MCF 10A (cell line): ENCODE measurements at regions not wholly inside any gene's neighbourhood (a gene's known extent, or its start where the extent isn't known, plus 50 kb on each side); places are given as distances from the start of the nearest gene placed in this dataset.

Experiments used
- BruUV-seq: library from RNA; stranded (reverse); fragments of 400-500 nt; replicated peaks from 2 replicates; lab custom pipeline; 2021; lab: Mats Ljungman, UMichigan
- CTCF ChIA-PET: fragments of 300-600 bp; sonication (Branson Sonifier 250); formaldehyde crosslinking; extraction: SDS; loops from one replicate; lab custom pipeline; 2021; ENCODE audit warnings: antibody characterized with exemption, inconsistent platforms; lab: Yijun Ruan, JAX
- POLR2A ChIA-PET: fragments of 300-600, 350-650 bp; sonication (Branson Sonifier 250); formaldehyde crosslinking; extraction: SDS; loops from one replicate; lab custom pipeline; 2020; ENCODE audit warnings: antibody characterized with exemption, inconsistent platforms; lab: Yijun Ruan, JAX
- DNase-seq: peaks from one replicate; pipeline ENCODE4 v3.0.0-alpha.2; 2018; ENCODE audit not compliant: unreplicated experiment
- H3K27ac Mint-ChIP-seq: one replicate; pipeline ENCODE4 v1.8.0; 2022; ENCODE audit warnings: mild to moderate bottlenecking, low read depth, mixed read lengths; ENCODE audit not compliant: unreplicated experiment
- H3K27me3 Mint-ChIP-seq: one replicate; pipeline ENCODE4 v1.8.0; 2022; ENCODE audit warnings: mixed read lengths; ENCODE audit not compliant: insufficient read depth, unreplicated experiment
- H3K36me3 Mint-ChIP-seq: one replicate; pipeline ENCODE4 v1.8.0; 2022; ENCODE audit warnings: mild to moderate bottlenecking, moderate library complexity, mixed read lengths; ENCODE audit not compliant: insufficient read depth, unreplicated experiment
- H3K4me1 Mint-ChIP-seq: one replicate; pipeline ENCODE4 v1.8.0; 2022; ENCODE audit warnings: mixed read lengths; ENCODE audit not compliant: insufficient read depth, unreplicated experiment
- H3K4me3 Mint-ChIP-seq: one replicate; pipeline ENCODE4 v1.8.0; 2022; ENCODE audit warnings: mild to moderate bottlenecking, moderate library complexity, mixed read lengths; ENCODE audit not compliant: unreplicated experiment
- H3K9me3 Mint-ChIP-seq: one replicate; pipeline ENCODE4 v1.8.0; 2022; ENCODE audit warnings: mixed read lengths; ENCODE audit not compliant: unreplicated experiment
- CTCF ChIP-seq: fragments of 200-600 bp; IDR thresholded peaks from one replicate; pipeline ENCODE4 v1.8.0; 2022; ENCODE audit warnings: antibody characterized with exemption, mild to moderate bottlenecking; ENCODE audit not compliant: unreplicated experiment
- intact Hi-C: fragments of 100-400 bp; cut with micrococcal nuclease; formaldehyde crosslinking; loops from 2 replicates; pipeline ENCODE4 v1.14.1; 2022

- intact Hi-C loops, result no loop called here
- no peak for TF ChIP-seq CTCF
- no peaks in the 10 kb centered on the region for H3K36me3 Mint-ChIP-seq
- no peaks in the 10 kb centered on the region for H3K27me3 Mint-ChIP-seq
- DNase-seq, result no peak
- ChIA-PET POLR2A (interaction anchor here (0.7 kb wide), 1 partner anchor 14 kb away, joined by 3 read pairs; no protein-coding TSS in a partner anchor), CTCF (interaction anchor here (1.2 kb wide), 1 partner anchor 19 kb away, joined by 3 read pairs; no protein-coding TSS in a partner anchor)
- H3K4me3 Mint-ChIP-seq, result no peak overlapping the region
- no peak overlapping the region for H3K27ac Mint-ChIP-seq
- peaks cover 1% of the 10 kb centered on the region for H3K4me1 Mint-ChIP-seq
- no TSS peak for BruUV-seq
- no peaks in the 10 kb centered on the region for H3K9me3 Mint-ChIP-seq
These were observed 92.3 kb downstream of the C1D start for GRCh38 chr2:67970542-67970941.

- Mint-ChIP-seq H3K36me3 (no peaks in the 10 kb centered on the region), H3K4me1 (no peaks in the 10 kb centered on the region), H3K4me3 (no peak overlapping the region), H3K27me3 (no peaks in the 10 kb centered on the region), H3K9me3 (no peaks in the 10 kb centered on the region), H3K27ac (no peak overlapping the region)
- TF ChIP-seq CTCF, result no peak
- ChIA-PET CTCF (interaction anchor here (1.3 kb wide), 1 partner anchor 11 kb away, joined by 3 read pairs; no protein-coding TSS in a partner anchor), POLR2A (interaction anchor here (0.6 to 1.2 kb wide), 4 partner anchors 8 to 24 kb away, joined by 3 to 6 read pairs (median 4); no protein-coding TSS in a partner anchor)
- intact Hi-C loops, result no loop called here
- no TSS peak for BruUV-seq
- no peak for DNase-seq
These were observed 88.0 kb downstream of the C1D start for GRCh38 chr2:67974559-67975430.

- POLR2A ChIA-PET, result interaction anchor here (1.9 kb wide), 1 partner anchor 13 kb away, joined by 7 read pairs; no protein-coding TSS in a partner anchor
These were observed 85.3 kb downstream of the C1D start for GRCh38 chr2:67977464-67977863.

More at GRCh38 chr2:67977464-67977863, 85.3 kb downstream of the C1D start:
- H3K27me3 Mint-ChIP-seq, result no peaks in the 10 kb centered on the region
- H3K4me3 Mint-ChIP-seq, result no peak overlapping the region
- no TSS peak for BruUV-seq
- H3K27ac Mint-ChIP-seq, result no peak overlapping the region
- intact Hi-C loops, result no loop called here
- H3K4me1 Mint-ChIP-seq, result no peaks in the 10 kb centered on the region
- no peak for DNase-seq
- no peaks in the 10 kb centered on the region for H3K36me3 Mint-ChIP-seq
- CTCF ChIA-PET, result no interaction called here
- no peak for TF ChIP-seq CTCF
- peaks cover 7% of the 10 kb centered on the region for H3K9me3 Mint-ChIP-seq
